Nephron progenitor cell (in vitro differentiated cells): ENCODE measurements at regions not wholly inside any gene's neighbourhood (a gene's known extent, or its start where the extent isn't known, plus 50 kb on each side); places are given as distances from the start of the nearest gene placed in this dataset.

Experiments used
- DNase-seq: peaks from one replicate; pipeline ENCODE4 v3.0.0; 2021
- H3K27ac Mint-ChIP-seq: 2 replicates; pipeline ENCODE4 v1.8.0; 2021; ENCODE audit warnings: mild to moderate bottlenecking, moderate library complexity, mixed read lengths
- H3K27me3 Mint-ChIP-seq: 2 replicates; pipeline ENCODE4 v1.8.0; 2021; ENCODE audit warnings: mild to moderate bottlenecking, low read depth, mixed read lengths; ENCODE audit not compliant: poor library complexity
- H3K36me3 Mint-ChIP-seq: 2 replicates; pipeline ENCODE4 v1.8.0; 2021; ENCODE audit warnings: low read depth, mixed read lengths
- H3K4me1 Mint-ChIP-seq: 2 replicates; pipeline ENCODE4 v1.8.0; 2021; ENCODE audit warnings: mixed read lengths
- H3K4me3 Mint-ChIP-seq: 2 replicates; pipeline ENCODE4 v1.8.0; 2021; ENCODE audit warnings: mild to moderate bottlenecking, moderate library complexity, mixed read lengths
- H3K9me3 Mint-ChIP-seq: 2 replicates; pipeline ENCODE4 v1.8.0; 2021; ENCODE audit warnings: mild to moderate bottlenecking, moderate library complexity, mixed read lengths
- CTCF ChIP-seq: fragments of 200-600 bp; sonication (generic); IDR thresholded peaks from 2 replicates; pipeline ENCODE4 v1.5.0; 2021; ENCODE audit warnings: antibody characterized with exemption

DNA sequence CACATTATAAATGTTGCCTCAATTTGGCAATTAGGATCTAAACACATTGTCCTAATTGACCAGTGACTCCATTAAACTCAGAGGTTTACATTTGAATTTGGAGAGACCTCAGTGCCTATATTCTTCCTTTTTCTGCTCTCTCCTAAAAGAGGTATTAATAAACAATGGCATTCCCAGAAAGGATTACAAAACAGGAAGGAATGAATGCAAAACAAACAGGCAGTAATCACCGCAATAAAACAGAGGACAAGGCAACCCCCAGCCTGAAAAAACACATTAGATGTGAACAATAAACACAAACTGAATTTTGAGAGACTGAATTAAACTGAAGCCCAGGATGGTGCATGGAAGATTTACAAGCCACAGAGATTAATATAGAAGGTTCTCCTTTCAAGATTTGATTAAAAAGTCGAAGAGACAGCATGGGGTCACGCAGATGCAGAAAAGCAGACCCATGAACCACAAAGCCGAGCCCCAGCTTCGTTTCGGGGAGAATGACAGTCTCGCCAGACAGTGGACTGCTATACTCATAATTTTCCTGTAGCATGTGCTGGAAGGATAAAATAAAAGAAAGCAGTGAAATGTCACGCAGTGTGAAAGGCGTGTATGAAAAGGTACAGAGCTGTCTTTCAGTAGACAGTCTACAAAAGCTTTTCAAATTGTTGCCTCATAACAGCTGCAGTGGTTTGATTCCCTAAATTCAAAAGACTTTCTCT lies 503.0 kb downstream of the LIG4 start:
- peaks cover 14% of the 10 kb centered on the region for H3K4me1 Mint-ChIP-seq
- H3K9me3 Mint-ChIP-seq = no peaks in the 10 kb centered on the region
- no peak for TF ChIP-seq CTCF
- H3K4me3 Mint-ChIP-seq = no peak overlapping the region
- no peaks in the 10 kb centered on the region for H3K36me3 Mint-ChIP-seq
- no peak overlapping the region for H3K27ac Mint-ChIP-seq
- DNase-seq = no peak
- H3K27me3 Mint-ChIP-seq = peaks cover 8% of the 10 kb centered on the region

GRCh38 chr13:107690181-107690580 lies 525.2 kb downstream of the LIG4 start:
- Mint-ChIP-seq H3K27ac (no peak overlapping the region), H3K27me3 (peaks cover 2% of the 10 kb centered on the region), H3K36me3 (no peaks in the 10 kb centered on the region), H3K4me3 (no peak overlapping the region), H3K9me3 (no peaks in the 10 kb centered on the region), H3K4me1 (peaks cover 14% of the 10 kb centered on the region)
- TF ChIP-seq CTCF = no peak
- DNase-seq = no peak

- no peak for DNase-seq
- Mint-ChIP-seq H3K4me1 (peaks cover 14% of the 10 kb centered on the region), H3K4me3 (no peak overlapping the region), H3K27me3 (peaks cover 8% of the 10 kb centered on the region), H3K36me3 (no peaks in the 10 kb centered on the region), H3K9me3 (no peaks in the 10 kb centered on the region), H3K27ac (no peak overlapping the region)
- no peak for TF ChIP-seq CTCF
Observed at GRCh38 chr13:107685876-107686275, 529.5 kb downstream of the LIG4 start.

GRCh38 chr13:107681600-107681999 lies 533.7 kb downstream of the LIG4 start:
- Mint-ChIP-seq H3K4me3 (no peak overlapping the region), H3K4me1 (no peaks in the 10 kb centered on the region), H3K36me3 (no peaks in the 10 kb centered on the region), H3K9me3 (no peaks in the 10 kb centered on the region), H3K27me3 (peaks cover 8% of the 10 kb centered on the region), H3K27ac (no peak overlapping the region)
- no peak for TF ChIP-seq CTCF
- DNase-seq = no peak

GRCh38 chr13:107680115-107680514 lies 535.2 kb downstream of the LIG4 start:
- DNase-seq = no peak

More at GRCh38 chr13:107680115-107680514, 535.2 kb downstream of the LIG4 start:
- Mint-ChIP-seq H3K4me3 (no peak overlapping the region), H3K36me3 (no peaks in the 10 kb centered on the region), H3K27me3 (peaks cover 6% of the 10 kb centered on the region), H3K4me1 (no peaks in the 10 kb centered on the region), H3K27ac (no peak overlapping the region), H3K9me3 (no peaks in the 10 kb centered on the region)
- TF ChIP-seq CTCF = no peak
